ENCODE measurements at regions not wholly inside any gene's neighbourhood (a gene's known extent, or its start where the extent isn't known, plus 50 kb on each side); places are given as distances from the start of the nearest gene placed in this dataset.

DNA sequence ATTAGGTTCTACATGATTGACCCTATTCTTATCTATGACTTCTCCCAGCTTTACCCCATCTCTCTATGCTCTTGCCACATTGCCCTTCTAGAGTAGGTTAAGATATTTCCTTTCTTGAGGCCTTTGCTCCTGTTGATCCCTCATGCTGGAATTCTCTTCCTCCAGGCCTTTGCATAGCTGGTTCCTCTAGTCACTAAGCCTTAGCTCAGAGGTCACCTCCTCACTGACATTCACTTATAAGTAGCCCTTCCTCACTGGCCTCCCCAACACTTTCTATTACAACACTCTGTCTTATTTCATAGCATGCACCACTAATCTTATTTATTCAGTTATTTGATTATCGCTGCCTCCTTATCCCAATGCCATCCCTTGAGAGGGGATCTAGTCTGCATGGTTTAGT lies 228.4 kb upstream of the COL8A1 start:
- Histone ChIP-seq H3K9ac (ENCODE audit: low read depth, low read length, poor library complexity, severe bottlenecking) (no peak overlapping the region), H3K36me3 (ENCODE audit: insufficient read depth, low read length) (no peaks in the 10 kb centered on the region), H3K4me3 (ENCODE audit: low read length, poor library complexity, severe bottlenecking) (no peak overlapping the region), H3K4me2 (ENCODE audit: low read depth, low read length, poor library complexity, severe bottlenecking) (no peak overlapping the region), H3K4me1 (ENCODE audit: insufficient read depth, low read length, poor library complexity, severe bottlenecking) (no peaks in the 10 kb centered on the region), H3K27me3 (ENCODE audit: insufficient read depth, low read length, poor library complexity, severe bottlenecking) (no peaks in the 10 kb centered on the region), H4K20me1 (ENCODE audit: insufficient read depth, low read length, poor library complexity, severe bottlenecking) (no peaks in the 10 kb centered on the region), H3K79me2 (ENCODE audit: insufficient read depth, low read length) (no peaks in the 10 kb centered on the region), H3F3A (ENCODE audit: low read depth) (no peaks in the 10 kb centered on the region), H2AFZ (ENCODE audit: low read length) (no peak overlapping the region), H3K9me2 (replicated peaks; ENCODE audit: low read depth, low read length) (no peaks in the 10 kb centered on the region), H3K9me3 (ENCODE audit: insufficient read depth, low read depth, low read length) (no peaks in the 10 kb centered on the region)
- TF ChIP-seq EZH2phosphoT487 (IDR thresholded peaks at IDR 0.05; ENCODE audit: borderline replicate concordance) (no peak), CTCF (conservative IDR thresholded peaks at IDR 0.05; ENCODE audit: low read length) (no peak)

DNA sequence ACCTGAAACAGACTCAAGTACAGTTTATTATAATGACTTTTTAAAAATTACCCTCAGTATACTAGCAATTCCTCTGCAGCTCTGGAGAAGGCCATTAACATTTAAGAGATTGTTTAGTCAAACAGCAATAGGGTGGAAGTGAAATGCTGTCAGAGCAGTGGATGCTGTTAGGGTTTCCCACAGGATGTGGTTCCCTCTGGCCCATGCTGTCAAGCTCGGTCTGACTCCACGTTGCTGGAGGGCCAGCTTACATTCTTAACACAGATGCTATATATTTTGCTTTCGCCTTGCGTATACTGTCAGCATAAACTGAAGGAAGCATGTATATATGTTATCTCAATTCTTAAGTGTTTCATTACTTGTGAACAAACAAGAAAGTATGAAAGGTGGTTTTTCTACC lies 231.1 kb upstream of the COL8A1 start:
- no peaks in the 10 kb centered on the region for H3K4me1 ChIP-seq (ENCODE audit: insufficient read depth, low read length, poor library complexity, severe bottlenecking)
- no peaks in the 10 kb centered on the region for H3K9me3 ChIP-seq (ENCODE audit: insufficient read depth, low read depth, low read length)
- H3K36me3 ChIP-seq (ENCODE audit: insufficient read depth, low read length), result no peaks in the 10 kb centered on the region
- H2AFZ ChIP-seq (ENCODE audit: low read length), result no peak overlapping the region
- H3K4me3 ChIP-seq (ENCODE audit: low read length, poor library complexity, severe bottlenecking), result no peak overlapping the region
- no peaks in the 10 kb centered on the region for H4K20me1 ChIP-seq (ENCODE audit: insufficient read depth, low read length, poor library complexity, severe bottlenecking)
- H3K4me2 ChIP-seq (ENCODE audit: low read depth, low read length, poor library complexity, severe bottlenecking), result no peak overlapping the region
- no peaks in the 10 kb centered on the region for H3K79me2 ChIP-seq (ENCODE audit: insufficient read depth, low read length)
- no peaks in the 10 kb centered on the region for H3K9me2 ChIP-seq (replicated peaks; ENCODE audit: low read depth, low read length)
- H3F3A ChIP-seq (ENCODE audit: low read depth), result no peaks in the 10 kb centered on the region
- no peaks in the 10 kb centered on the region for H3K27me3 ChIP-seq (ENCODE audit: insufficient read depth, low read length, poor library complexity, severe bottlenecking)
- no peak for TF ChIP-seq EZH2phosphoT487 (IDR thresholded peaks at IDR 0.05; ENCODE audit: borderline replicate concordance)
- no peak for TF ChIP-seq CTCF (conservative IDR thresholded peaks at IDR 0.05; ENCODE audit: low read length)
- H3K9ac ChIP-seq (ENCODE audit: low read depth, low read length, poor library complexity, severe bottlenecking), result no peak overlapping the region

GRCh38 chr3:99402755-99403154 lies 235.6 kb upstream of the COL8A1 start:
- no peak overlapping the region for H3K4me2 ChIP-seq (ENCODE audit: low read depth, low read length, poor library complexity, severe bottlenecking)
- H3F3A ChIP-seq (ENCODE audit: low read depth), result no peaks in the 10 kb centered on the region
- H2AFZ ChIP-seq (ENCODE audit: low read length), result no peak overlapping the region
- no peaks in the 10 kb centered on the region for H4K20me1 ChIP-seq (ENCODE audit: insufficient read depth, low read length, poor library complexity, severe bottlenecking)
- no peaks in the 10 kb centered on the region for H3K4me1 ChIP-seq (ENCODE audit: insufficient read depth, low read length, poor library complexity, severe bottlenecking)
- no peaks in the 10 kb centered on the region for H3K79me2 ChIP-seq (ENCODE audit: insufficient read depth, low read length)
- H3K27me3 ChIP-seq (ENCODE audit: insufficient read depth, low read length, poor library complexity, severe bottlenecking), result no peaks in the 10 kb centered on the region
- H3K9me2 ChIP-seq (replicated peaks; ENCODE audit: low read depth, low read length), result no peaks in the 10 kb centered on the region
- H3K9ac ChIP-seq (ENCODE audit: low read depth, low read length, poor library complexity, severe bottlenecking), result no peak overlapping the region
- no peak for TF ChIP-seq EZH2phosphoT487 (IDR thresholded peaks at IDR 0.05; ENCODE audit: borderline replicate concordance)
- no peak for TF ChIP-seq CTCF (conservative IDR thresholded peaks at IDR 0.05; ENCODE audit: low read length)
- no peak overlapping the region for H3K4me3 ChIP-seq (ENCODE audit: low read length, poor library complexity, severe bottlenecking)
- no peaks in the 10 kb centered on the region for H3K9me3 ChIP-seq (ENCODE audit: insufficient read depth, low read depth, low read length)
- no peaks in the 10 kb centered on the region for H3K36me3 ChIP-seq (ENCODE audit: insufficient read depth, low read length)
